ENCODE measurements at regions not wholly inside any gene's neighbourhood (a gene's known extent, or its start where the extent isn't known, plus 50 kb on each side); places are given as distances from the start of the nearest gene placed in this dataset.

GRCh38 chr3:40858364-40859115, 333.8 kb downstream of the ZNF621 start:
- no peak for TF ChIP-seq CTCF (IDR thresholded peaks at IDR 0.05)
- TF ChIP-seq ZFX (IDR thresholded peaks at IDR 0.05; ENCODE audit: borderline replicate concordance): no peak
